GM23338 (cell line): ENCODE measurements at regions not wholly inside any gene's neighbourhood (a gene's known extent, or its start where the extent isn't known, plus 50 kb on each side); places are given as distances from the start of the nearest gene placed in this dataset.

ENCODE experiments used
- CREB1 ChIP-seq: fragments of 250-450 bp; sonication (Bioruptor Pico); IDR thresholded peaks from 2 replicates; pipeline ENCODE4 v1.5.0; 2020; ENCODE audit warnings: low read depth, mild to moderate bottlenecking, moderate library complexity
- CTCF ChIP-seq, 2 experiments: fragments of 200-600 bp in 1 of 2; sonication (generic) in 1 of 2; conservative IDR thresholded peaks; 2 replicates each; pipeline versions ENCODE4 v1.5.1 to v1.6.1; 2016 to 2017; ENCODE audit warnings: antibody characterized with exemption in 2 of 2, low read depth in 2 of 2, mild to moderate bottlenecking in 2 of 2, moderate library complexity in 1 of 2
- EZH2 ChIP-seq: fragments of 200-600 bp; sonication (generic); IDR thresholded peaks from one replicate; pipeline ENCODE4 v1.8.0; 2017; ENCODE audit warnings: antibody characterized with exemption, mild to moderate bottlenecking, low read depth; ENCODE audit not compliant: unreplicated experiment
- JUNB ChIP-seq: IDR thresholded peaks from one replicate; pipeline ENCODE4 v1.6.1; 2016; ENCODE audit warnings: antibody characterized with exemption; ENCODE audit not compliant: unreplicated experiment
- POLR2AphosphoS5 ChIP-seq: IDR thresholded peaks from 2 replicates; pipeline ENCODE4 v1.6.1; 2016; ENCODE audit warnings: antibody characterized with exemption, low read depth
- REST ChIP-seq: IDR thresholded peaks from one replicate; pipeline ENCODE4 v1.6.1; 2018; ENCODE audit warnings: antibody characterized with exemption; ENCODE audit not compliant: unreplicated experiment

DNA sequence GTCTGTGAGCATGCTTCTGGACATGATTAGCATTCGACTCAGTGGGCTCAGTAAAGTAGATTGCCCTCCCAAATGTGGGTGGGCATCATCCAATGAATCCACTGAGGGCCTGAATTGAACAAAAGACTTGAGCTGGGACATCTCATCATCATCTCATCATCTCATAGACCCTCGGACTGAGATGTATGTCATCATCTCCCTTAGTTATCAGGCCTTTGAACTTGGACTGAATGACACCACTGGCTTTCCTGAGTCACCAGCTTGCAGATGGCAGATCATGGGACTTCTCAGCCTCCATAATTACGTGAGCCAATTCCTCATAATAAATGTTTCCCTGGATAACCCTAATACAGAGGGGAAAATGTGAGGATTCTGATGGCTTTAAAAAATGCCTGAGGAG lies 128.3 kb upstream of the LSM8 start:
- TF ChIP-seq CTCF (conservative IDR thresholded peaks at IDR 0.05; ENCODE audit: low read depth in 2 of 2) (no peak), POLR2AphosphoS5 (no peak), EZH2 (no peak), CREB1 (CRISPR knock-in tag) (no peak), REST (no peak), JUNB (no peak)
